Lower leg skin (tissue), 3 donors: ENCODE measurements at regions not wholly inside any gene's neighbourhood (a gene's known extent, or its start where the extent isn't known, plus 50 kb on each side); places are given as distances from the start of the nearest gene placed in this dataset.

Experiments used
- POLR2A ChIP-seq, 2 donors: fragments of 450-650 bp; IDR thresholded peaks; one replicate each; pipeline ENCODE4 v1.6.1; 2016 to 2017; ENCODE audit warnings: antibody characterized with exemption in 2 of 2, mild to moderate bottlenecking in 1 of 2, moderate library complexity in 1 of 2
- TF ChIP-seq, protein P1 (sequence below), 3 donors: fragments of 450-650 bp; IDR thresholded peaks; one replicate each; pipeline ENCODE4 v1.5.1; 2016; ENCODE audit warnings: antibody characterized with exemption in 3 of 3, mild to moderate bottlenecking in 3 of 3, moderate library complexity in 2 of 3

DNA sequence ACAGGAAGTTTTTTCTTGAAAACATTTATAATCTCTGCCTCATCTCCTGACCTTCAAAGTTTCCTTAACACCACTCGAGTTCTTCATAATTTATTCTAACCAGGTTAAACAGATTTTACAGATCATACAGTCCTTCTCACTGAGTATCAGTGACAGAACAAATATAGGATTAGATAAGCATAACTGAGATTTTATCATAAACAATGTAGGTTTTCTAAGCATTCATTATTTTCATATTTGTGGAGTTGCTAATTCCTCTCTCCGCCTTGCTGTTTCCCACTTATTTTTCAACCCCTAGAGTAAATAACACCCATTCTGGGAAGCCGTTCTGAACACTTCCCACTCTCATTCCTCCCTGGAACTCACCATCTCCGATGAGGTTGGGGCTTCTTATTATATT lies 229.9 kb downstream of the HACE1 start:
- TF ChIP-seq, protein P1, sequence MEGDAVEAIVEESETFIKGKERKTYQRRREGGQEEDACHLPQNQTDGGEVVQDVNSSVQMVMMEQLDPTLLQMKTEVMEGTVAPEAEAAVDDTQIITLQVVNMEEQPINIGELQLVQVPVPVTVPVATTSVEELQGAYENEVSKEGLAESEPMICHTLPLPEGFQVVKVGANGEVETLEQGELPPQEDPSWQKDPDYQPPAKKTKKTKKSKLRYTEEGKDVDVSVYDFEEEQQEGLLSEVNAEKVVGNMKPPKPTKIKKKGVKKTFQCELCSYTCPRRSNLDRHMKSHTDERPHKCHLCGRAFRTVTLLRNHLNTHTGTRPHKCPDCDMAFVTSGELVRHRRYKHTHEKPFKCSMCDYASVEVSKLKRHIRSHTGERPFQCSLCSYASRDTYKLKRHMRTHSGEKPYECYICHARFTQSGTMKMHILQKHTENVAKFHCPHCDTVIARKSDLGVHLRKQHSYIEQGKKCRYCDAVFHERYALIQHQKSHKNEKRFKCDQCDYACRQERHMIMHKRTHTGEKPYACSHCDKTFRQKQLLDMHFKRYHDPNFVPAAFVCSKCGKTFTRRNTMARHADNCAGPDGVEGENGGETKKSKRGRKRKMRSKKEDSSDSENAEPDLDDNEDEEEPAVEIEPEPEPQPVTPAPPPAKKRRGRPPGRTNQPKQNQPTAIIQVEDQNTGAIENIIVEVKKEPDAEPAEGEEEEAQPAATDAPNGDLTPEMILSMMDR (IDR thresholded peaks at IDR 0.05): no peak
- no peak for TF ChIP-seq POLR2A (IDR thresholded peaks at IDR 0.05)
